Putamen (tissue), 1 donor: ENCODE measurements at regions not wholly inside any gene's neighbourhood (a gene's known extent, or its start where the extent isn't known, plus 50 kb on each side); places are given as distances from the start of the nearest gene placed in this dataset.
"Not testable (repeated sequence)": the region's sequence is repeated elsewhere in the genome, so short reads cannot be mapped to it uniquely, and the experiment has no call there.

Experiments
- DNase-seq: peaks from one replicate; pipeline ENCODE4 v3.0.0-alpha.2; 2016; ENCODE audit warnings: low spot score

GRCh38 chr16:15204571-15204970 lies 110.5 kb upstream of the RRN3 start:
- not testable (repeated sequence) for DNase-seq

DNA sequence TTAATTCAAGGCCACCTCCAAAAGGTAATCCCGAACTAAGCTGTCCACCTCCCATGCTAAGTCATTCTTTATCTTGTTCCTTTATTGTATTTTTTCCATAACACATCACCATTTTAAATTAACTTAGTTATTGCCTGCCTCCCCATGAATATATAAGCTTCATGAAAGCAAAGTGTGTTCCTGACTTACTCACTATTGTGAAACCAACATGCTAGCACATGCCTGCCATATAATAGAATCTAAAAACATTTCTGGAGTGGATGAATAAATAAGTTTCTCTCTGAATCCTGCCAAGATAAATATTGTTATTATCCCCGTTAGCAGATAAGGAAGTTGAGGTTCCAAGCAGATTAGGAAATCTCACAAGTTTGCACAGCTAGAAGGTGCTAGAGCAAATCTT lies 98.7 kb upstream of the RRN3 start:
- DNase-seq, result not testable (repeated sequence)

DNA sequence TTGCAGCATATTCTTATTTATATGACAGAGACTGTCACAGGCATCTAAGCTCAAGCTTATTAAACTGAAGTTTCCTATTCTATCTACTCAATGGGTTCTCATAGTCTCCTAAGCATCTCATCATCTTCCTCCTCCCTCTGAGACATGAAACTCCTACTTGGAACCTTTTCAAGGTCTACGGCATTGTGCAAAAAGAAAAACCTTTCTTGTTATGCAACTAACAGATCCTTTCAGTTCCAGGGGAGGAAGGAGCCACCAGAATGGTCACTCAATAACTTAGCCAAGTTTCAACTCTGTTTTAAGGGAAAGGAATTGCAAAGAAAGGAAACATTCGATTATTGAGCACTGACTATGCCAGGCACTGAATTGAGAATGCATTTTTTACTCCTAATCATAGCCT lies 98.1 kb upstream of the RRN3 start:
- not testable (repeated sequence) for DNase-seq

DNA sequence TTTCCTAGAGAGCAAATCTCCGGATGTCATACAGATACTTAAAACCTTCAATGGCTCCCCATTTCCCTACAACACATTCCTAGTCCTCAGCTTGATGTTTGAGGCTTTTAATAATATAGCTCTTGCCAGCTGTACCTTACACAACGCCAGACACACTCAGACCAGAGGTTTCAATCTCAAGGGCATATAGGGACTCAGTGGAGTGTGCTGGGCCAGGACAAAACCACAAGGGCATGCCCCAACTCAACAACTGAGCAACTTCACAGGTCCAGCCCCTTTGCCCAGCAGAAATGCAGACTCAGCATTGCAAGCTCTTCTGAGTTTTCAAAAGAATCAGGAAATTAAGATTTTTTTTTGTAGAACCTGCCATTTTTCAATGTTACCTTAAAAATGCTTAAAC lies 95.4 kb upstream of the RRN3 start:
- DNase-seq, result not testable (repeated sequence)
